Thyroid gland (tissue), 4 donors: ENCODE measurements at regions not wholly inside any gene's neighbourhood (a gene's known extent, or its start where the extent isn't known, plus 50 kb on each side); places are given as distances from the start of the nearest gene placed in this dataset.

Experiments used
- DNase-seq, 2 donors: peaks; one replicate each; pipeline ENCODE4 v3.0.0-alpha.2; 2019
- H3K27ac ChIP-seq, 3 donors: fragments of 200-600 bp; sonication (generic); 1 replicate in 2 of 3; 2 replicates in 1 of 3; pipeline ENCODE4 v1.5.1; 2016 to 2019; ENCODE audit warnings: mild to moderate bottlenecking in 1 of 3, moderate library complexity in 1 of 3
- H3K27me3 ChIP-seq: fragments of 200-600 bp; sonication (generic); one replicate; pipeline ENCODE4 v1.5.1; 2019
- H3K36me3 ChIP-seq, 2 donors: fragments of 200-600 bp; sonication (generic); one replicate each; pipeline ENCODE4 v1.5.1; 2016 to 2019
- H3K4me1 ChIP-seq, 2 donors: fragments of 200-600 bp; sonication (generic); one replicate each; pipeline ENCODE4 v1.5.1; 2017 to 2019
- H3K4me3 ChIP-seq, 3 donors: fragments of 200-600 bp; sonication (generic); replicated peaks in 1 of 3; 1 replicate in 2 of 3; 2 replicates in 1 of 3; pipeline ENCODE4 v1.5.1; 2016; ENCODE audit warnings: mild to moderate bottlenecking in 1 of 3
- H3K9me3 ChIP-seq: fragments of 200-600 bp; sonication (generic); one replicate; pipeline ENCODE4 v1.5.1; 2017
- POLR2A ChIP-seq, 2 donors: fragments of 450-650 bp; IDR thresholded peaks; one replicate each; pipeline ENCODE4 v1.6.1; 2017; ENCODE audit warnings: antibody characterized with exemption in 2 of 2, mild to moderate bottlenecking in 2 of 2, moderate library complexity in 1 of 2
- WGBS, 2 donors: methylation state at CpG; one replicate each; pipeline ENCODE4 v1.1.5; 2017; 5-methylcytosine and 5-hydroxymethylcytosine counted together
- intact Hi-C: fragments of 100-400 bp; cut with DNase I; formaldehyde crosslinking; loops from one replicate; pipeline ENCODE4 v1.15.1; 2023
- TF ChIP-seq, protein P1 (sequence below), 6 experiments: fragments of 200-600 bp in 3 of 6; fragments of 450-650 bp in 3 of 6; sonication (generic) in 3 of 6; IDR thresholded peaks; one replicate each; pipeline ENCODE4 v1.5.1; 2016 to 2019; ENCODE audit warnings: antibody characterized with exemption in 6 of 6, mild to moderate bottlenecking in 2 of 6, inconsistent platforms in 1 of 6, moderate library complexity in 1 of 6

DNA sequence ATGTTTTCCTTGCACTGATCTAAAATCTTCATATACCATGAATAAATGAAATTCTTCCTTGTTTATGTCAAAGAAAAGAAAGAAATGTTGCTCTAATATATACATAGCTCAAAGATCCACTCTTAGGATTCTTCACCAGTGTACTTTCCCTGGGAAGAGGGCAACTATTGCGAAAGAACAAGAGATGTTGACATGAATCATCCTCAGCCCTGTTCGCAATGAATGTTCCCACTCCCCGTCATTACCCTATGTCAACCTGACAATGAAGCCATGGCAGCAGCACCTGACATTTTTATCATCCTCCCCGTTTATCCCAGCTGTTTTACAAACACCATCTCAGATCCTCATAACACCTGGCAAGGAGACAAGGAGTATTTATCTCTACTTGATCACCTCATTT lies 409.1 kb upstream of the GRIA1 start:
- Histone ChIP-seq H3K27me3 (no peaks in the 10 kb centered on the region), H3K27ac (no peak overlapping the region), H3K4me3 (no peak overlapping the region), H3K9me3 (no peaks in the 10 kb centered on the region), H3K4me1 (no peaks in the 10 kb centered on the region), H3K36me3 (no peaks in the 10 kb centered on the region)
- TF ChIP-seq POLR2A (IDR thresholded peaks at IDR 0.05) = no peak
- TF ChIP-seq, protein P1, sequence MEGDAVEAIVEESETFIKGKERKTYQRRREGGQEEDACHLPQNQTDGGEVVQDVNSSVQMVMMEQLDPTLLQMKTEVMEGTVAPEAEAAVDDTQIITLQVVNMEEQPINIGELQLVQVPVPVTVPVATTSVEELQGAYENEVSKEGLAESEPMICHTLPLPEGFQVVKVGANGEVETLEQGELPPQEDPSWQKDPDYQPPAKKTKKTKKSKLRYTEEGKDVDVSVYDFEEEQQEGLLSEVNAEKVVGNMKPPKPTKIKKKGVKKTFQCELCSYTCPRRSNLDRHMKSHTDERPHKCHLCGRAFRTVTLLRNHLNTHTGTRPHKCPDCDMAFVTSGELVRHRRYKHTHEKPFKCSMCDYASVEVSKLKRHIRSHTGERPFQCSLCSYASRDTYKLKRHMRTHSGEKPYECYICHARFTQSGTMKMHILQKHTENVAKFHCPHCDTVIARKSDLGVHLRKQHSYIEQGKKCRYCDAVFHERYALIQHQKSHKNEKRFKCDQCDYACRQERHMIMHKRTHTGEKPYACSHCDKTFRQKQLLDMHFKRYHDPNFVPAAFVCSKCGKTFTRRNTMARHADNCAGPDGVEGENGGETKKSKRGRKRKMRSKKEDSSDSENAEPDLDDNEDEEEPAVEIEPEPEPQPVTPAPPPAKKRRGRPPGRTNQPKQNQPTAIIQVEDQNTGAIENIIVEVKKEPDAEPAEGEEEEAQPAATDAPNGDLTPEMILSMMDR (IDR thresholded peaks at IDR 0.05) = no peak
- DNase-seq = no peak
- intact Hi-C loops = no loop called here
- WGBS, 2 donors = 82 to 84% methylated on average over 4 of the region's 4 CpGs

DNA sequence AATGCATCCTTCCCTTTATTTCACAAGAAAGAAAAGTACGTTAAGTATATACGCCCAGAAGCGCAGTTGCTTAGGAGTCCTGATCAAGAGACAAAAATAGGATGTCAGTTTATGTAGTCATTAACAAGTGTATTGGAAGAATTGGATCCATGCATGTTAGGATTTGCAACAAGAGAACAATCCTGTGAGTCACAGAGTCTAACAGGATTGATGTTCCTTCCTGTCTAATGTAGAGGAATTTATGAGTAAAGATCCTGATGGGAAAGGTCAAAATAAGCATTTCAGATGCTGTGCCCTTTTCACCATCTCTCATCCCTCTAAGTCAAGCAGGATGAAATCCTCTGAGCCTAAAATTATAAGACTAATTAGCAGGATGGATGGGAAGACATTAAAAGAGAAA lies 406.0 kb upstream of the GRIA1 start:
- DNase-seq = no peak
- intact Hi-C loops = no loop called here
- no peaks in the 10 kb centered on the region for H3K9me3 ChIP-seq
- no peaks in the 10 kb centered on the region for H3K36me3 ChIP-seq
- no peak overlapping the region for H3K4me3 ChIP-seq
- TF ChIP-seq, protein P1 (IDR thresholded peaks at IDR 0.05) = no peak
- no peak for TF ChIP-seq POLR2A (IDR thresholded peaks at IDR 0.05)
- WGBS, 2 donors = 93 to 94% methylated on average over 3 of the region's 3 CpGs
- H3K27me3 ChIP-seq = no peaks in the 10 kb centered on the region
- no peaks in the 10 kb centered on the region for H3K4me1 ChIP-seq
- no peak overlapping the region for H3K27ac ChIP-seq

DNA sequence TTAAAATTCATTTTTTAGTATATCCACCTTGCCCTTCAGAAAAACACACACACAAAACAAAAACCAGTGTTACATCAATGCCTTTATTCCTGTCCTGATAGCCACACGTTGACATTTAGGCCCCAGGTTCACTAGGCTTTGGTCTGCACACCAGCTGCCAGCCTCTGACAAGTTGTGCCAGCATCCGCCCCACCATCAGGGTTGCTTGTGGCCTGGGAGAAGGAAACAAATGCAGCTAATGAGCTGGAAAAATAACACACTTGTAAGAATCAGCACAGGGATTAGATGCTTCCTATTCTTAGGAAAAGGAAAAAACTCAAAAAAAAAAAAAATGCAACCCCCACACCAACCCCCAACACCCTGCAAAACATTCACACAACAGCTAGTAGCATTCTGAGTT lies 404.0 kb upstream of the GRIA1 start:
- Histone ChIP-seq H3K4me1 (no peaks in the 10 kb centered on the region), H3K36me3 (no peaks in the 10 kb centered on the region), H3K9me3 (no peaks in the 10 kb centered on the region), H3K27me3 (no peaks in the 10 kb centered on the region), H3K27ac (no peak overlapping the region), H3K4me3 (no peak overlapping the region)
- intact Hi-C loops = no loop called here
- DNase-seq = no peak
- 47 to 55% methylated on average over 2 of the region's 2 CpGs for WGBS, 2 donors
- no peak for TF ChIP-seq POLR2A (IDR thresholded peaks at IDR 0.05)
- TF ChIP-seq, protein P1 (IDR thresholded peaks at IDR 0.05) = no peak

DNA sequence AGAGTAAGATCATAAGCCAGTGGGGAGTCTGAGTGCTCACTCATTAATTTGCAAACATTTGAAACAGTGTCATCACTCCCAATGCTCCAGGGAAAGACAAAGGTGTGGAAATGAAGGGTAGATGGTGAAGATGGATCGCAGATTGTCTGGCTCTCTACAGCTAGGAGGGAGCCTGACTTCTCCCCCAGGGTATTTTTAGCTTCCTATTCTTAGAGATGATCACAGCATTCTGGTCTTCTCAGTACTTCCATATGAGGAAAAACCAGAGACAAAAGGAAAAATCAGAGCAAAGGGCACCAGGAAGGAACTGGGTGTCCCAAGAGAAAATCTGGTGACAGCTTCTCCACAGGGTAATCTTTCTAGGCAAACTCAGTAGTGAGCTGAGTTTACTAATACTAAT lies 401.9 kb upstream of the GRIA1 start:
- H3K27me3 ChIP-seq = no peaks in the 10 kb centered on the region
- DNase-seq = no peak
- no peaks in the 10 kb centered on the region for H3K9me3 ChIP-seq
- no peak overlapping the region for H3K4me3 ChIP-seq
- TF ChIP-seq, protein P1 (IDR thresholded peaks at IDR 0.05) = no peak
- TF ChIP-seq POLR2A (IDR thresholded peaks at IDR 0.05) = no peak
- no peaks in the 10 kb centered on the region for H3K4me1 ChIP-seq
- H3K36me3 ChIP-seq = no peaks in the 10 kb centered on the region
- no peak overlapping the region for H3K27ac ChIP-seq
- intact Hi-C loops = no loop called here
- 69 to 77% methylated on average over 1 of the region's 1 CpG for WGBS, 2 donors

DNA sequence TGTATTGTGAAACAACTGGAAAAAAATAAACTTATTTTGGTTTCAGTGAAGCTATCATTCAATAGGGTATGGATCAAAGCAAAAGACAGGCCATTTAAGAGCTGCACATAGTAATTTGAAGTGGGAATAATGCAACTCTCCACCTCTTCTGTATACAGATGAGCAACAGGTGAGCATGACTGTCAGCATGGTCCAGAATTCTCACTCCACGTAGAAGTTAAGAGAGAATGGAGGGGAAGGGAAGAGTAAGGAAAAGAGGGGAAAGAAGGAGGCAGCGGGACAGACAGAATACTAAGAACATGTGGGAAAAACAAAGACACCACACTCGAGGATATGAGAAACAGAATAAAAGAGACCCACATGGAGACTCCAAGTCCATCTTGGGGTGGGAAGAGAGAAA lies 396.1 kb upstream of the GRIA1 start:
- Histone ChIP-seq H3K9me3 (no peaks in the 10 kb centered on the region), H3K27me3 (no peaks in the 10 kb centered on the region), H3K4me3 (no peak overlapping the region), H3K4me1 (no peaks in the 10 kb centered on the region), H3K27ac (no peak overlapping the region), H3K36me3 (no peaks in the 10 kb centered on the region)
- intact Hi-C loops = no loop called here
- no peak for DNase-seq
- 77 to 79% methylated on average over 3 of the region's 3 CpGs for WGBS, 2 donors
- TF ChIP-seq POLR2A (IDR thresholded peaks at IDR 0.05) = no peak
- TF ChIP-seq, protein P1 (IDR thresholded peaks at IDR 0.05) = no peak
